Natural killer cell (primary cell): ENCODE measurements at regions not wholly inside any gene's neighbourhood (a gene's known extent, or its start where the extent isn't known, plus 50 kb on each side); places are given as distances from the start of the nearest gene placed in this dataset.
A peak's percentile ranks its signal among the peaks of the same experiment; 100 is the strongest.

Source experiments
- ATAC-seq, 3 donors: fragments of 150-1000 bp in 2 of 3; fragments of 200-7000 bp in 1 of 3; cut with Tn5 transposase; 1 replicate in 1 of 3; 2 replicates in 2 of 3; pipeline ENCODE4 v1.10.0; 2021; ENCODE audit warnings: mild to moderate bottlenecking in 2 of 3, moderate library complexity in 2 of 3
- DNase-seq, 2 donors: peaks; one replicate each; pipeline versions ENCODE4 v3.0.0 to v3.0.0-alpha.2; 2013 to 2021; ENCODE audit warnings: mixed read lengths in 1 of 2
- H3K27ac ChIP-seq: one replicate; pipeline ENCODE4 v1.5.1; 2013; ENCODE audit warnings: mild to moderate bottlenecking, low read length
- H3K27me3 ChIP-seq: one replicate; pipeline ENCODE4 v1.6.1; 2013; ENCODE audit warnings: low read length; ENCODE audit not compliant: control insufficient read depth, insufficient read depth
- H3K36me3 ChIP-seq: one replicate; pipeline ENCODE4 v1.6.1; 2013; ENCODE audit warnings: low read length; ENCODE audit not compliant: control insufficient read depth, insufficient read depth
- H3K4me1 ChIP-seq: one replicate; pipeline ENCODE4 v1.6.1; 2013; ENCODE audit warnings: low read length; ENCODE audit not compliant: control insufficient read depth, insufficient read depth
- H3K4me3 ChIP-seq: one replicate; pipeline ENCODE4 v1.5.1; 2013; ENCODE audit warnings: low read length
- H3K9me3 ChIP-seq: one replicate; pipeline ENCODE4 v1.6.1; 2013; ENCODE audit warnings: low read length; ENCODE audit not compliant: control insufficient read depth, insufficient read depth
- H3K27ac Mint-ChIP-seq, 2 donors: one replicate each; pipeline ENCODE4 v1.8.0; 2022; ENCODE audit warnings: mild to moderate bottlenecking in 2 of 2, mixed read lengths in 2 of 2, moderate library complexity in 1 of 2
- H3K27me3 Mint-ChIP-seq, 2 donors: one replicate each; pipeline ENCODE4 v1.8.0; 2022; ENCODE audit warnings: low read depth in 2 of 2, mixed read lengths in 2 of 2
- H3K36me3 Mint-ChIP-seq: one replicate; pipeline ENCODE4 v1.8.0; 2022; ENCODE audit warnings: mixed read lengths
- H3K4me1 Mint-ChIP-seq, 2 donors: one replicate each; pipeline ENCODE4 v1.8.0; 2022; ENCODE audit warnings: mixed read lengths in 2 of 2
- H3K4me3 Mint-ChIP-seq: one replicate; pipeline ENCODE4 v1.8.0; 2022; ENCODE audit warnings: mild to moderate bottlenecking, moderate library complexity, mixed read lengths
- H3K9me3 Mint-ChIP-seq, 2 donors: one replicate each; pipeline ENCODE4 v1.8.0; 2022; ENCODE audit warnings: mixed read lengths in 2 of 2
- WGBS: methylation state at CpG from one replicate; pipeline ENCODE4 v1.1.7; 2013; ENCODE audit warnings: missing lambda C conversion rate; ENCODE audit not compliant: insufficient coverage; 5-methylcytosine and 5-hydroxymethylcytosine counted together
- intact Hi-C: fragments of 100-400 bp; cut with micrococcal nuclease; formaldehyde crosslinking; loops from one replicate; pipeline ENCODE4 v1.14.2; 2022
- TF ChIP-seq, protein P1 (sequence below): fragments of 200-600 bp; IDR thresholded peaks from one replicate; pipeline ENCODE4 v1.8.0; 2022; ENCODE audit warnings: antibody characterized with exemption

DNA sequence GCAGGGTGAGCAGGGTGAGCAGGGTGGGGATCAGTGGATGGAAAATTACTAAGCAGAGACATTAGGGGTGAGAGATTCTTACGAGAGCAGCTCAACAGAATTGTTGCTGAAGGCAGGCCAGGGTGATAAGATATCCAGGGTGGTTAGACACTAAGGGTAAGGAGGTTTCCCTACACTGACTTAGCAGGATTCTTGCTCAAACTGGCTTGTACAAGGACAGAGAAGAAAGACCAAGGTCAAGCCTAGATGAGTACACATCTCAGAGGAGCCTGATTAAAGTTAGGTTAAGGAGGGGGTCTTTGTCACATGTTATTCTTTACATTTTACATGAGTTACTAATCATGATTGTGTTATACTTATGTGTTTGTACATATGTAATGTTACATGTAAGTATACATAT is 262.8 kb upstream of the FANCL start:
- no peaks in the 10 kb centered on the region for H3K9me3 ChIP-seq
- H3K27ac Mint-ChIP-seq = no peak overlapping the region
- no peak for DNase-seq
- H3K36me3 Mint-ChIP-seq = no peaks in the 10 kb centered on the region
- no peaks in the 10 kb centered on the region for H3K27me3 Mint-ChIP-seq
- no peaks in the 10 kb centered on the region for H3K4me1 ChIP-seq
- H3K4me3 ChIP-seq = no peak overlapping the region
- TF ChIP-seq, protein P1, sequence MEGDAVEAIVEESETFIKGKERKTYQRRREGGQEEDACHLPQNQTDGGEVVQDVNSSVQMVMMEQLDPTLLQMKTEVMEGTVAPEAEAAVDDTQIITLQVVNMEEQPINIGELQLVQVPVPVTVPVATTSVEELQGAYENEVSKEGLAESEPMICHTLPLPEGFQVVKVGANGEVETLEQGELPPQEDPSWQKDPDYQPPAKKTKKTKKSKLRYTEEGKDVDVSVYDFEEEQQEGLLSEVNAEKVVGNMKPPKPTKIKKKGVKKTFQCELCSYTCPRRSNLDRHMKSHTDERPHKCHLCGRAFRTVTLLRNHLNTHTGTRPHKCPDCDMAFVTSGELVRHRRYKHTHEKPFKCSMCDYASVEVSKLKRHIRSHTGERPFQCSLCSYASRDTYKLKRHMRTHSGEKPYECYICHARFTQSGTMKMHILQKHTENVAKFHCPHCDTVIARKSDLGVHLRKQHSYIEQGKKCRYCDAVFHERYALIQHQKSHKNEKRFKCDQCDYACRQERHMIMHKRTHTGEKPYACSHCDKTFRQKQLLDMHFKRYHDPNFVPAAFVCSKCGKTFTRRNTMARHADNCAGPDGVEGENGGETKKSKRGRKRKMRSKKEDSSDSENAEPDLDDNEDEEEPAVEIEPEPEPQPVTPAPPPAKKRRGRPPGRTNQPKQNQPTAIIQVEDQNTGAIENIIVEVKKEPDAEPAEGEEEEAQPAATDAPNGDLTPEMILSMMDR = no peak
- no peak overlapping the region for H3K27ac ChIP-seq
- peak in 1 of 3 donors; percentile 3 for ATAC-seq
- 88% methylated on average over 1 of the region's 1 CpG for WGBS
- intact Hi-C loops = no loop called here
- no peaks in the 10 kb centered on the region for H3K27me3 ChIP-seq
- H3K9me3 Mint-ChIP-seq = no peaks in the 10 kb centered on the region
- H3K36me3 ChIP-seq = no peaks in the 10 kb centered on the region
- H3K4me3 Mint-ChIP-seq = no peak overlapping the region
- no peaks in the 10 kb centered on the region for H3K4me1 Mint-ChIP-seq

DNA sequence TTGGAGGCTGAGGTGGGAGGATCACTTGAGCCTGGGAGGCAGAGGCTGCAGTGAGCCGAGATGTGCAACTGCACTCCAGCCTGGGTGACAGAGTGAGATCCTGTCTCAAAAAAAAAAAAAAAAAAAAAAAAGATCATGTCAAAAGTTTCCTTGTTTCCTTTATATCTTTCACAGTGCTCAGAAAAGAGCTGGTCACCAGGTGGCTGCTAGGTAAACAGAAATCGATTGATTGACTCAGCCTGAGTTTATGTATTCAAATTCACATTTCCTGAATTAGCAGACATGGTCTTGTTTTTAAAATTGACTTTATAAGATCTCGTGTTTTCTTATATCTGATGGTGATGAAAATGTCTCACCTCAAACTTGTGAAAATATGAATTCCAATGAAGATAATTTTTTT is 261.8 kb upstream of the FANCL start:
- no peak overlapping the region for H3K4me3 Mint-ChIP-seq
- 81% methylated on average over 2 of the region's 3 CpGs for WGBS
- intact Hi-C loops = no loop called here
- H3K4me1 Mint-ChIP-seq = no peaks in the 10 kb centered on the region
- Histone ChIP-seq H3K4me3 (no peak overlapping the region), H3K36me3 (no peaks in the 10 kb centered on the region), H3K4me1 (no peaks in the 10 kb centered on the region), H3K9me3 (no peaks in the 10 kb centered on the region), H3K27ac (no peak overlapping the region), H3K27me3 (no peaks in the 10 kb centered on the region)
- no peaks in the 10 kb centered on the region for H3K9me3 Mint-ChIP-seq
- no peak overlapping the region for H3K27ac Mint-ChIP-seq
- ATAC-seq = no peak
- H3K27me3 Mint-ChIP-seq = no peaks in the 10 kb centered on the region
- no peaks in the 10 kb centered on the region for H3K36me3 Mint-ChIP-seq
- TF ChIP-seq, protein P1 = no peak
- no peak for DNase-seq

DNA sequence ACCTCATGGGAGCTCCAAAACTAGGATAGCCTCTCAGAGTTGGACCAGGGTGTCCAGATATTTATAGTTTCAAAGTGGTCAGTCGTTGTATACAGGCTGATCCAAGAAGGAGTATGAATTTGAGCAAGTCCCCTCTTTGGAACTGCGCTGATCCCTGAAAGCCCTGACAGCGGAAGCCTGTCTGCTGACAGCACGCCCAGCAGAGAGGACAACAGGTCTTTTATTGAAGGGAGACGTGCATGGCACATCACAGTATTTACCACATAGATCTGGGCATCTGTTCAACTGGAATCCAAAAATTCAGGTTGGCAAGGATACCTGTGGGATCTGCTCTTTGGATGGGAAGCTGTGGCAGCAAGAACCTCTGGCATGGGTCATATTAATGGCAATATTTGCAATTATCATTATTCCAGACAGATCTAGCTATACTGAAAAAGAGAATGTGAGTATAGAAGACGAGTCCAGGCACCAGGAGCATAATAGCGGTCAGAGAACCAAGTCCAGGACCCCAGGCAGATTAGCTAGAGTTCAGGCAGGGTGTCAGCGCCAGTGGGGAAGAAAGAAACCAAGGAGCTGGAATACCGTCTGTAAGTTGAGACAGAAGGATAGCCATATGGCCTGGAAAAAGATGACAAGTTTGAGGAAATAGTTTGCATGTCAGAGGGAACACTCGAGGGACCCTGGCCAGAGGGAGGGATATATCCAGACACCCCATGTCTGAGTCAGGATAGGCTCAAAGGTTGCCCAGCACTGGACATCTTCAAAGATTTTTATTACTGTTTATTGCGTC is 260.4 kb upstream of the FANCL start:
- no peaks in the 10 kb centered on the region for H3K27me3 ChIP-seq
- Mint-ChIP-seq H3K27me3 (no peaks in the 10 kb centered on the region), H3K4me1 (no peaks in the 10 kb centered on the region), H3K9me3 (no peaks in the 10 kb centered on the region), H3K36me3 (no peaks in the 10 kb centered on the region), H3K27ac (no peak overlapping the region), H3K4me3 (no peak overlapping the region)
- 85% methylated on average over 10 of the region's 11 CpGs for WGBS
- intact Hi-C loops = no loop called here
- DNase-seq (no peak), ATAC-seq (no peak)
- TF ChIP-seq, protein P1 = no peak
- H3K4me1 ChIP-seq = no peaks in the 10 kb centered on the region
- no peaks in the 10 kb centered on the region for H3K36me3 ChIP-seq
- H3K9me3 ChIP-seq = no peaks in the 10 kb centered on the region
- H3K27ac ChIP-seq = no peak overlapping the region
- no peak overlapping the region for H3K4me3 ChIP-seq

DNA sequence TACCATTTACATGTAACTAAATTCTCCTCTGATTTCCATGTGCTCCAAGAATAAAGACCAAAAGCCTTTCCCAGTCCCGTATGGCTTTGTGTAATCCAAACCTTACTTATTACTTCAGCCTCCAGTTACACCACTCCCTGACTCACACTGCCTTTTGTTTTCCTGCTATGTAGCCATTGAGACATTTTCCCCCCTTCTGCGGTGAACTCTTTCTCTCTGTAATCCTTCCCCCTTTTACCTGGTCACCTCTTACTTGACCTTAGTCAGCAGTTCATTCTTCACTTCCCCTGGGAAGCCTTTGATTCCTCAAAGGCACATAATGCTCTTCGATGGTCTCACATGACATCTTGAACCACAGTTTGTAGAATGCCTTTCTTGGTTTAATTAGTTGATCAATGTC is 256.0 kb upstream of the FANCL start:
- Histone ChIP-seq H3K27me3 (no peaks in the 10 kb centered on the region), H3K4me1 (no peaks in the 10 kb centered on the region), H3K4me3 (no peak overlapping the region), H3K27ac (no peak overlapping the region), H3K36me3 (no peaks in the 10 kb centered on the region), H3K9me3 (no peaks in the 10 kb centered on the region)
- no peak overlapping the region for H3K4me3 Mint-ChIP-seq
- H3K27me3 Mint-ChIP-seq = no peaks in the 10 kb centered on the region
- WGBS = 85% methylated on average over 3 of the region's 3 CpGs
- DNase-seq = no peak
- intact Hi-C loops = no loop called here
- no peaks in the 10 kb centered on the region for H3K4me1 Mint-ChIP-seq
- H3K36me3 Mint-ChIP-seq = no peaks in the 10 kb centered on the region
- TF ChIP-seq, protein P1 = no peak
- H3K9me3 Mint-ChIP-seq = no peaks in the 10 kb centered on the region
- H3K27ac Mint-ChIP-seq = no peak overlapping the region
- ATAC-seq = no peak
